ENCODE measurements at regions not wholly inside any gene's neighbourhood (a gene's known extent, or its start where the extent isn't known, plus 50 kb on each side); places are given as distances from the start of the nearest gene placed in this dataset.
A peak's percentile ranks its signal among the peaks of the same experiment; 100 is the strongest.

- no peak for DNase-seq
Observed at GRCh38 chr2:81853341-81853740, 1548.8 kb upstream of the LRRTM1 start.

- DNase-seq, result no peak
Observed at GRCh38 chr2:81852651-81853050, 1548.1 kb upstream of the LRRTM1 start.

- no peak for DNase-seq
Observed at GRCh38 chr2:81839780-81840179, 1535.2 kb upstream of the LRRTM1 start.

- DNase-seq, result no peak
Observed at GRCh38 chr2:81835321-81836000, 1530.9 kb upstream of the LRRTM1 start.

- no peak for DNase-seq
Observed at GRCh38 chr2:81786811-81787210, 1482.3 kb upstream of the LRRTM1 start.

- DNase-seq, result peak in 3 of 58 donors; percentile 5 to 18 (median 7)
Observed at GRCh38 chr2:81767187-81767912, 1462.8 kb upstream of the LRRTM1 start.

- no peak for DNase-seq
Observed at GRCh38 chr2:81747481-81748070, 1443.0 kb upstream of the LRRTM1 start.

GRCh38 chr2:81739966-81740365 lies 1435.4 kb upstream of the LRRTM1 start:
- no peak for DNase-seq

- no peak for DNase-seq
Observed at GRCh38 chr2:81734981-81735380, 1430.4 kb upstream of the LRRTM1 start.

GRCh38 chr2:81714817-81715216 lies 1410.3 kb upstream of the LRRTM1 start:
- DNase-seq, result no peak

GRCh38 chr2:81706856-81707255 lies 1402.3 kb upstream of the LRRTM1 start:
- DNase-seq, result no peak

GRCh38 chr2:81703831-81704230 lies 1399.3 kb upstream of the LRRTM1 start:
- no peak for DNase-seq

GRCh38 chr2:81692566-81692965 lies 1388.0 kb upstream of the LRRTM1 start:
- DNase-seq, result no peak

- no peak for DNase-seq
Observed at GRCh38 chr2:81675641-81676040, 1371.1 kb upstream of the LRRTM1 start.

- DNase-seq, result no peak
Observed at GRCh38 chr2:81672923-81673322, 1368.4 kb upstream of the LRRTM1 start.

GRCh38 chr2:81672516-81672915 lies 1368.0 kb upstream of the LRRTM1 start:
- no peak for DNase-seq

- no peak for DNase-seq
Observed at GRCh38 chr2:81670885-81671284, 1366.3 kb upstream of the LRRTM1 start.

- no peak for DNase-seq
Observed at GRCh38 chr2:81661081-81661480, 1356.5 kb upstream of the LRRTM1 start.

- peak in 1 of 58 donors; percentile 8 for DNase-seq
Observed at GRCh38 chr2:81658227-81658626, 1353.7 kb upstream of the LRRTM1 start.

- DNase-seq, result no peak
Observed at GRCh38 chr2:81650048-81650971, 1345.8 kb upstream of the LRRTM1 start.

GRCh38 chr2:81648806-81649205 lies 1344.3 kb upstream of the LRRTM1 start:
- DNase-seq, result no peak

GRCh38 chr2:81648370-81648769 lies 1343.8 kb upstream of the LRRTM1 start:
- DNase-seq, result no peak

Data from anterior cingulate cortex (tissue), 58 donors.